Activated T-helper 1 cell treated with anti-CD3 and anti-CD28 coated beads, Interleukin-12 subunit alpha, Interleukin-12 subunit beta, Interleukin-2, Interleukin-4 antibody, amounts not matched to agents 30 ng/mL and 10 ng/mL and 1 ng/mL, durations not matched to agents 14 hours and 24 hours and 36 hours (primary cell): ENCODE measurements at regions not wholly inside any gene's neighbourhood (a gene's known extent, or its start where the extent isn't known, plus 50 kb on each side); places are given as distances from the start of the nearest gene placed in this dataset.

ENCODE experiments used
- DNase-seq: peaks from one replicate; pipeline ENCODE4 v3.0.0; 2021; ENCODE audit warnings: low spot score
- H3K27ac Mint-ChIP-seq: one replicate; pipeline ENCODE4 v1.8.0; 2021; ENCODE audit warnings: mild to moderate bottlenecking, mixed read lengths
- H3K27me3 Mint-ChIP-seq: one replicate; pipeline ENCODE4 v1.8.0; 2022; ENCODE audit warnings: mild to moderate bottlenecking, moderate library complexity, mixed read lengths; ENCODE audit not compliant: insufficient read depth
- H3K36me3 Mint-ChIP-seq: one replicate; pipeline ENCODE4 v1.8.0; 2021; ENCODE audit warnings: low read depth, mixed read lengths
- H3K4me1 Mint-ChIP-seq: one replicate; pipeline ENCODE4 v1.8.0; 2021; ENCODE audit warnings: low read depth, mixed read lengths
- H3K4me3 Mint-ChIP-seq: one replicate; pipeline ENCODE4 v1.8.0; 2021; ENCODE audit warnings: mild to moderate bottlenecking, moderate library complexity, mixed read lengths
- H3K9me3 Mint-ChIP-seq: one replicate; pipeline ENCODE4 v1.8.0; 2021; ENCODE audit warnings: mixed read lengths
- intact Hi-C: fragments of 100-400 bp; cut with micrococcal nuclease; formaldehyde crosslinking; loops from one replicate; pipeline ENCODE4 v1.15.1; 2024

- H3K9me3 Mint-ChIP-seq, result no peaks in the 10 kb centered on the region
- no peak for DNase-seq
- intact Hi-C loops, result no loop called here
- no peaks in the 10 kb centered on the region for H3K27me3 Mint-ChIP-seq
- H3K4me1 Mint-ChIP-seq, result no peaks in the 10 kb centered on the region
- no peak overlapping the region for H3K4me3 Mint-ChIP-seq
- no peaks in the 10 kb centered on the region for H3K36me3 Mint-ChIP-seq
- H3K27ac Mint-ChIP-seq, result no peak overlapping the region
Measured at GRCh38 chr2:3138621-3139020, 239.0 kb downstream of the EIPR1 start.

- Mint-ChIP-seq H3K9me3 (no peaks in the 10 kb centered on the region), H3K4me1 (no peaks in the 10 kb centered on the region), H3K36me3 (no peaks in the 10 kb centered on the region), H3K4me3 (no peak overlapping the region), H3K27me3 (no peaks in the 10 kb centered on the region), H3K27ac (no peak overlapping the region)
- no peak for DNase-seq
- intact Hi-C loops, result no loop called here
Measured at GRCh38 chr2:3137651-3138300, 239.8 kb downstream of the EIPR1 start.

GRCh38 chr2:3135676-3136075 is 241.9 kb downstream of the EIPR1 start:
- Mint-ChIP-seq H3K4me3 (no peak overlapping the region), H3K4me1 (no peaks in the 10 kb centered on the region), H3K9me3 (no peaks in the 10 kb centered on the region), H3K27ac (no peak overlapping the region), H3K36me3 (no peaks in the 10 kb centered on the region), H3K27me3 (no peaks in the 10 kb centered on the region)
- intact Hi-C loops, result no loop called here
- no peak for DNase-seq

- intact Hi-C loops, result no loop called here
- Mint-ChIP-seq H3K36me3 (no peaks in the 10 kb centered on the region), H3K9me3 (no peaks in the 10 kb centered on the region), H3K27ac (no peak overlapping the region), H3K27me3 (no peaks in the 10 kb centered on the region), H3K4me3 (no peak overlapping the region), H3K4me1 (no peaks in the 10 kb centered on the region)
- no peak for DNase-seq
Measured at GRCh38 chr2:3134026-3134571, 243.5 kb downstream of the EIPR1 start.

- Mint-ChIP-seq H3K27ac (no peak overlapping the region), H3K9me3 (no peaks in the 10 kb centered on the region)
- DNase-seq, result no peak
Measured at GRCh38 chr2:3132966-3133365, 244.7 kb downstream of the EIPR1 start.

GRCh38 chr2:3132466-3132865 is 245.2 kb downstream of the EIPR1 start:
- H3K36me3 Mint-ChIP-seq, result no peaks in the 10 kb centered on the region
- no peak for DNase-seq
- no peak overlapping the region for H3K4me3 Mint-ChIP-seq
- no peaks in the 10 kb centered on the region for H3K9me3 Mint-ChIP-seq
- H3K27ac Mint-ChIP-seq, result no peak overlapping the region
- no peaks in the 10 kb centered on the region for H3K27me3 Mint-ChIP-seq
- no peaks in the 10 kb centered on the region for H3K4me1 Mint-ChIP-seq
- intact Hi-C loops, result loop anchor here (1.0 kb wide), 1 partner anchor 23 kb away; no protein-coding TSS in a partner anchor

More at GRCh38 chr2:3132966-3133365, 244.7 kb downstream of the EIPR1 start:
- Mint-ChIP-seq H3K36me3 (no peaks in the 10 kb centered on the region), H3K27me3 (no peaks in the 10 kb centered on the region), H3K4me1 (no peaks in the 10 kb centered on the region), H3K4me3 (no peak overlapping the region)
- intact Hi-C loops, result loop anchor here (1.0 kb wide), 1 partner anchor 22 kb away; no protein-coding TSS in a partner anchor

GRCh38 chr2:3131636-3132326 is 245.8 kb downstream of the EIPR1 start:
- H3K4me1 Mint-ChIP-seq, result no peaks in the 10 kb centered on the region
- intact Hi-C loops, result loop anchor here (1.0 kb wide), 1 partner anchor 24 kb away; no protein-coding TSS in a partner anchor
- no peak overlapping the region for H3K4me3 Mint-ChIP-seq
- no peaks in the 10 kb centered on the region for H3K9me3 Mint-ChIP-seq
- H3K27me3 Mint-ChIP-seq, result no peaks in the 10 kb centered on the region
- DNase-seq, result no peak
- no peak overlapping the region for H3K27ac Mint-ChIP-seq
- H3K36me3 Mint-ChIP-seq, result no peaks in the 10 kb centered on the region

- Mint-ChIP-seq H3K27me3 (no peaks in the 10 kb centered on the region), H3K27ac (no peak overlapping the region), H3K4me3 (no peak overlapping the region), H3K36me3 (no peaks in the 10 kb centered on the region), H3K4me1 (no peaks in the 10 kb centered on the region), H3K9me3 (no peaks in the 10 kb centered on the region)
- DNase-seq, result no peak
- intact Hi-C loops, result no loop called here
Measured at GRCh38 chr2:3130889-3131635, 246.6 kb downstream of the EIPR1 start.

GRCh38 chr2:3130444-3130843 is 247.2 kb downstream of the EIPR1 start:
- intact Hi-C loops, result no loop called here
- Mint-ChIP-seq H3K4me3 (no peak overlapping the region), H3K9me3 (no peaks in the 10 kb centered on the region), H3K4me1 (no peaks in the 10 kb centered on the region), H3K27ac (no peak overlapping the region), H3K27me3 (no peaks in the 10 kb centered on the region), H3K36me3 (no peaks in the 10 kb centered on the region)
- DNase-seq, result no peak

- H3K9me3 Mint-ChIP-seq, result no peaks in the 10 kb centered on the region
- no peak overlapping the region for H3K4me3 Mint-ChIP-seq
- no peaks in the 10 kb centered on the region for H3K4me1 Mint-ChIP-seq
- H3K27me3 Mint-ChIP-seq, result no peaks in the 10 kb centered on the region
- H3K36me3 Mint-ChIP-seq, result no peaks in the 10 kb centered on the region
- intact Hi-C loops, result no loop called here
- H3K27ac Mint-ChIP-seq, result no peak overlapping the region
- DNase-seq, result no peak
Measured at GRCh38 chr2:3129867-3130266, 247.8 kb downstream of the EIPR1 start.

GRCh38 chr2:3128786-3129185 is 248.8 kb downstream of the EIPR1 start:
- Mint-ChIP-seq H3K4me1 (no peaks in the 10 kb centered on the region), H3K27me3 (no peaks in the 10 kb centered on the region), H3K9me3 (no peaks in the 10 kb centered on the region), H3K27ac (no peak overlapping the region), H3K4me3 (no peak overlapping the region), H3K36me3 (no peaks in the 10 kb centered on the region)
- intact Hi-C loops, result no loop called here
- no peak for DNase-seq

GRCh38 chr2:3127710-3128109 is 249.9 kb downstream of the EIPR1 start:
- H3K27ac Mint-ChIP-seq, result no peak overlapping the region
- H3K4me3 Mint-ChIP-seq, result no peak overlapping the region
- H3K4me1 Mint-ChIP-seq, result no peaks in the 10 kb centered on the region
- no peaks in the 10 kb centered on the region for H3K36me3 Mint-ChIP-seq
- no peaks in the 10 kb centered on the region for H3K27me3 Mint-ChIP-seq
- intact Hi-C loops, result no loop called here
- no peak for DNase-seq
- H3K9me3 Mint-ChIP-seq, result no peaks in the 10 kb centered on the region
